ENCODE measurements at regions not wholly inside any gene's neighbourhood (a gene's known extent, or its start where the extent isn't known, plus 50 kb on each side); places are given as distances from the start of the nearest gene placed in this dataset.

DNA sequence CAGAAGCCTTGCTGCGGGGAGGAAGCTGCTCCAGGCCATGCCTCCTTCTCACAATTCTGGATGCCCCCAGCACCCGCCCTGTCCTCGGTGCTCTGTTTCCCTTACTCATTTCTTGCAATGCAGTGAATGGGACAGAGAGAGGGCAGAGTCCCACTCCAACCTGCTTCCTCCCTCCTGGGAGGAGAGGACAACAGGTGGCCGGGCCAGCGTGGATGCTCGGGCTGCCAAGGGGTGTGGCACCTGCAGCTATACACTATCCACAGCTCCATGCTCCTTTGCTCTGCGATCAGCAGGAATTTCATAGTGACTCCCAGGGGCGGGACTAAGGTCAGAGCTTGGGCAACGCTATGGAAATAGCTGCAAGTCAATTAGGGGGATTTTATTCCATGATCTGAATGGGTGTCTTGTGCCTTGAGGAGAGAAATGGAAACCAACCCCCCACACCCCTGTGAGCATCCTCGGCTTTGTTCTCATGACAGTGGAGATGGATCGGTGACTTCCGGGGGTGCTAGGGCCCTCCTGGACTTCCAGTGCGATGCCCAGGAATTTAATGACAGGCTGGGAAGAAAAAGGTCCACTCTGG is 192.5 kb downstream of the MYLK4 start:
- intact Hi-C loops (cut with DNase I), result no loop called here
- Histone ChIP-seq H3K9me3 (no peaks in the 10 kb centered on the region), H3K27ac (no peak overlapping the region), H3K4me1 (no peaks in the 10 kb centered on the region), H3K4me3 (no peak overlapping the region), H3K27me3 (no peaks in the 10 kb centered on the region), H3K9ac (ENCODE audit: low read depth in 2 of 2, low read length in 2 of 2) (no peak overlapping the region), H3K36me3 (no peaks in the 10 kb centered on the region)
- DNase-seq, result no peak
- TF ChIP-seq, protein P1, sequence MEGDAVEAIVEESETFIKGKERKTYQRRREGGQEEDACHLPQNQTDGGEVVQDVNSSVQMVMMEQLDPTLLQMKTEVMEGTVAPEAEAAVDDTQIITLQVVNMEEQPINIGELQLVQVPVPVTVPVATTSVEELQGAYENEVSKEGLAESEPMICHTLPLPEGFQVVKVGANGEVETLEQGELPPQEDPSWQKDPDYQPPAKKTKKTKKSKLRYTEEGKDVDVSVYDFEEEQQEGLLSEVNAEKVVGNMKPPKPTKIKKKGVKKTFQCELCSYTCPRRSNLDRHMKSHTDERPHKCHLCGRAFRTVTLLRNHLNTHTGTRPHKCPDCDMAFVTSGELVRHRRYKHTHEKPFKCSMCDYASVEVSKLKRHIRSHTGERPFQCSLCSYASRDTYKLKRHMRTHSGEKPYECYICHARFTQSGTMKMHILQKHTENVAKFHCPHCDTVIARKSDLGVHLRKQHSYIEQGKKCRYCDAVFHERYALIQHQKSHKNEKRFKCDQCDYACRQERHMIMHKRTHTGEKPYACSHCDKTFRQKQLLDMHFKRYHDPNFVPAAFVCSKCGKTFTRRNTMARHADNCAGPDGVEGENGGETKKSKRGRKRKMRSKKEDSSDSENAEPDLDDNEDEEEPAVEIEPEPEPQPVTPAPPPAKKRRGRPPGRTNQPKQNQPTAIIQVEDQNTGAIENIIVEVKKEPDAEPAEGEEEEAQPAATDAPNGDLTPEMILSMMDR (IDR thresholded peaks at IDR 0.05), result no peak

DNA sequence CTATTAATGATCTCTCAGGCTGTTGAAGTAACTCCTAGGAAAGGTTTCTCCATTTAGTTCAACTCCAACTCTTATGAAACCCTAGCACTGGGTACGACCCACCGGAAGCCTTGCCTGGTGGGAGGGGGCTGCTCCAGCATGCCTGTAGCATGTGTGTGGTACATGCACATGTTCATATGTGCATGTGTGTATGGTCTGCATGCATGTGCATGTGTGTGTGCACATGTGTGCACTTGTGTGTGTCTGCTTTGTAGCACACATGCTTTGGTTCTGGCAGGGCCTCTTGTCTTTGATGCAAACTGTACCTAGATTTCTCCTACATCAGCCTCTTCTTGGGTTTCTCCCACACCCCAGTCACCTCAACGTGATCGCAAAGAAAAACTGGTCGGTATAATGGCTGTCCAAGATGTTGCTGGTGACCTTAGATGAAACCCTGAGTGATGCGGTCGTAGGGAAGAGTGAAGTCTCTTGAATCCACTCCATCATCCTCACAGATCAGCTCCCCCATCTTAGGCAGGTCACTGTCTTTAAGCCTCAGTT is 193.5 kb downstream of the MYLK4 start:
- DNase-seq, result no peak
- H3K4me1 ChIP-seq, result no peaks in the 10 kb centered on the region
- no peaks in the 10 kb centered on the region for H3K9me3 ChIP-seq
- no peaks in the 10 kb centered on the region for H3K27me3 ChIP-seq
- no peaks in the 10 kb centered on the region for H3K36me3 ChIP-seq
- TF ChIP-seq, protein P1 (IDR thresholded peaks at IDR 0.05), result no peak
- no peak overlapping the region for H3K27ac ChIP-seq
- H3K4me3 ChIP-seq, result no peak overlapping the region
- no peak overlapping the region for H3K9ac ChIP-seq (ENCODE audit: low read depth in 2 of 2, low read length in 2 of 2)
- intact Hi-C loops (cut with DNase I), result no loop called here

DNA sequence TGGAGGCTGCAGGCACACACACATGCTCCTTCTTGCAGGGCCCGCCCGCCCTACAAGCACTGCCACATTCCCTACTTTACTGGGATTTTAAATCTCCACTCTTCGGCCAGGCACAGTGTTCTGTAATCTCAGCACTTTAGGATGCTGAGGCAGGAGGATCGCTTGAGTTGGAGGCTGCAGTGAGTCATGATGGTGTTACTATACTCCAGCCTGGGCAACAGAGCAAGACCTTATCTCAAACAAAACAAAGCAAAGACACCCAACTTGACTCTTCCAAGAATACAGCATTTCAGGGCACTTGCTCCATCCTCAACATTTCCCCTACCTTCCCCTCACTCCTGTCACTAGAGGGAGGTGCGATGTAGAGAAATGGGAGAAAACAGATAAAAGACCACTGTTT is 194.0 kb downstream of the MYLK4 start:
- H3K27ac ChIP-seq, result no peak overlapping the region
- H3K27me3 ChIP-seq, result no peaks in the 10 kb centered on the region
- no peak overlapping the region for H3K9ac ChIP-seq (ENCODE audit: low read depth in 2 of 2, low read length in 2 of 2)
- no peaks in the 10 kb centered on the region for H3K4me1 ChIP-seq
- H3K36me3 ChIP-seq, result no peaks in the 10 kb centered on the region
- intact Hi-C loops (cut with DNase I), result no loop called here
- H3K4me3 ChIP-seq, result no peak overlapping the region
- TF ChIP-seq, protein P1 (IDR thresholded peaks at IDR 0.05), result no peak
- H3K9me3 ChIP-seq, result no peaks in the 10 kb centered on the region
- DNase-seq, result no peak

DNA sequence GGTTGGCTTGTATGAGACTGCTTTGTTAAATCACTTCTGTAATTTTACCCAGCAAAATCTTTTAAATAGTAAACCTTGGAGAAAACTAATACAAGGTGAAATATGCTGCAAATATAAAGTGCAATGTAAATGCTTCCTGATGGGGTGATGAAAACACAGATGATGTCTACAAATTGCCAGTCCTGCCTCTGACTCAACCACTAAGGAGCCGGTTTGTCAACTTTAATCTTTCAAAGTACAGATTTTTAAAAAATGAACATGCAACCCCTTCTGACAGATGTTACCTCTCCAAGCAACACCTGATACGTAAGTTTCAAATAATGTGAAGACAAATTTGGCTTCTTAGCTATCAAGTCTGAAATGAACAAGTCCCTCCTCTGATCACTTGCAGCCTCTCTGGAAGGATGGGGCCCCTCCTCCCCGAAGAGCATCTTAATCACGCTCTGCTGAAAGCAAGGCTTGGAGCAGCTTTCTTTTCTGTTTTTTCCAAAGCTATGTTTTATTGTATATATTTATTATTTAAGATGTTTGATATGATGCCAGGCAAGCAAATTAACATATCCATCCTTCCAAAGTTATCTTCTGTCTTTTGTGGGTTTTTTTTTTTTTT is 196.0 kb downstream of the MYLK4 start:
- Histone ChIP-seq H3K9ac (ENCODE audit: low read depth in 2 of 2, low read length in 2 of 2) (no peak overlapping the region), H3K9me3 (no peaks in the 10 kb centered on the region), H3K27ac (no peak overlapping the region), H3K4me1 (no peaks in the 10 kb centered on the region), H3K4me3 (no peak overlapping the region), H3K27me3 (no peaks in the 10 kb centered on the region), H3K36me3 (no peaks in the 10 kb centered on the region)
- intact Hi-C loops (cut with DNase I), result no loop called here
- TF ChIP-seq, protein P1 (IDR thresholded peaks at IDR 0.05), result no peak
- DNase-seq, result no peak

DNA sequence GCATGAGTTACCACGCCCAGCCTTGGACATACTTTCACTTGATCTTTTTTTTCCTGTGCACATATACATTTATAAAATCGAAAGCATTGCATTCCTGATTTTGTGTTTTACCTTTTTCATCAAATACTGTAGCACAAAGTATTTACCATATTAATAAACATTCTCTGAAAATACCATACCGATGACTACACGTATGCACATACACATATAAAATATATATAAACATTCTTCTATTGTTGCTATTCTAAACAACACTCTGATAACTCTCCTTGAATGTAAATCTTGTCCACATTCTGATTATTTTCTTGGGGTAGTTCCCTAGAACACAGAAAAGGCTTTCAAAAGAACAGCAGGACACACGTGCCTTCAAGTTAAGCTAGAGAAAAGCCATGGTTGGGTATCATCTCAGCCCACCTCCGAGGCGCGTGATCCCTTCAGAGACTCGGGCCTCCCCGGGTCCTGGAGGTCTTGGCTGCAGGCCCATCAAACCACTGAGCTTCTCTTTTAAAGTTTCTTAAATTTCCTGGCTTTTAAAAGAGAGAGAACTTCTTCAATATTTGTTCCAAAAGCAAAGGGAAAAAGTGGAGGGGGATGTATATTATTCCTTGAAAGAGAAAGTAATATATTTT is 198.1 kb downstream of the MYLK4 start:
- Histone ChIP-seq H3K9me3 (no peaks in the 10 kb centered on the region), H3K9ac (ENCODE audit: low read depth in 2 of 2, low read length in 2 of 2) (no peak overlapping the region), H3K27me3 (no peaks in the 10 kb centered on the region), H3K36me3 (no peaks in the 10 kb centered on the region), H3K27ac (no peak overlapping the region), H3K4me3 (no peak overlapping the region), H3K4me1 (no peaks in the 10 kb centered on the region)
- TF ChIP-seq, protein P1 (IDR thresholded peaks at IDR 0.05), result no peak
- intact Hi-C loops (cut with DNase I), result no loop called here
- no peak for DNase-seq
